ENCODE measurements at regions not wholly inside any gene's neighbourhood (a gene's known extent, or its start where the extent isn't known, plus 50 kb on each side); places are given as distances from the start of the nearest gene placed in this dataset.

DNA sequence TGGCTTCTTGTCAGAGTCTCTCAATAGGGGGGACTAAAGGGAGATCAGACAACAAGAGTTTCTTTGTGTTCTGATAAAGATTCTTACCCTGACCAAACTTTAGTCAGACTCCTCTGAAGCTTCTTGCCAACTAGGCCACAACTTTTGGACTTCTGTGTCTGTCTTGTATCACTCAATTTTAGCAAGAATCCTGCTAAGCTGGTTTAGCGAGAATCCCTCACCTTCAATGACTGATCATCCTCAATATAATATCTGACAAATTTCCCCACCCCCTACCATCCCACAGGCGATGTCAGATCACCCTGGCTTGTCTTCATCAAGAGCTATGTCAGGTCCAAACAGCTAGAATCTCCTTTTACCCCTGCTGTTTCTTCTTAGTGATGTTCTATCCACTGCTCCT, 215.2 kb downstream of the RASSF9 start:
- TF ChIP-seq, protein P1, sequence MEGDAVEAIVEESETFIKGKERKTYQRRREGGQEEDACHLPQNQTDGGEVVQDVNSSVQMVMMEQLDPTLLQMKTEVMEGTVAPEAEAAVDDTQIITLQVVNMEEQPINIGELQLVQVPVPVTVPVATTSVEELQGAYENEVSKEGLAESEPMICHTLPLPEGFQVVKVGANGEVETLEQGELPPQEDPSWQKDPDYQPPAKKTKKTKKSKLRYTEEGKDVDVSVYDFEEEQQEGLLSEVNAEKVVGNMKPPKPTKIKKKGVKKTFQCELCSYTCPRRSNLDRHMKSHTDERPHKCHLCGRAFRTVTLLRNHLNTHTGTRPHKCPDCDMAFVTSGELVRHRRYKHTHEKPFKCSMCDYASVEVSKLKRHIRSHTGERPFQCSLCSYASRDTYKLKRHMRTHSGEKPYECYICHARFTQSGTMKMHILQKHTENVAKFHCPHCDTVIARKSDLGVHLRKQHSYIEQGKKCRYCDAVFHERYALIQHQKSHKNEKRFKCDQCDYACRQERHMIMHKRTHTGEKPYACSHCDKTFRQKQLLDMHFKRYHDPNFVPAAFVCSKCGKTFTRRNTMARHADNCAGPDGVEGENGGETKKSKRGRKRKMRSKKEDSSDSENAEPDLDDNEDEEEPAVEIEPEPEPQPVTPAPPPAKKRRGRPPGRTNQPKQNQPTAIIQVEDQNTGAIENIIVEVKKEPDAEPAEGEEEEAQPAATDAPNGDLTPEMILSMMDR (IDR thresholded peaks at IDR 0.05; ENCODE audit: low read depth, low read length) = no peak
- TF ChIP-seq EZH2phosphoT487 (IDR thresholded peaks at IDR 0.05; ENCODE audit: low read depth) = no peak
